Islet precursor cell (in vitro differentiated cells): ENCODE measurements at regions not wholly inside any gene's neighbourhood (a gene's known extent, or its start where the extent isn't known, plus 50 kb on each side); places are given as distances from the start of the nearest gene placed in this dataset.
"Not testable (repeated sequence)": the region's sequence is repeated elsewhere in the genome, so short reads cannot be mapped to it uniquely, and the experiment has no call there.

Source experiments
- DNase-seq: peaks from one replicate; pipeline ENCODE4 v3.0.0-alpha.2; 2018

GRCh38 chr12:54799966-54800365 lies 54.4 kb upstream of the MUCL1 start:
- not testable (repeated sequence) for DNase-seq

DNA sequence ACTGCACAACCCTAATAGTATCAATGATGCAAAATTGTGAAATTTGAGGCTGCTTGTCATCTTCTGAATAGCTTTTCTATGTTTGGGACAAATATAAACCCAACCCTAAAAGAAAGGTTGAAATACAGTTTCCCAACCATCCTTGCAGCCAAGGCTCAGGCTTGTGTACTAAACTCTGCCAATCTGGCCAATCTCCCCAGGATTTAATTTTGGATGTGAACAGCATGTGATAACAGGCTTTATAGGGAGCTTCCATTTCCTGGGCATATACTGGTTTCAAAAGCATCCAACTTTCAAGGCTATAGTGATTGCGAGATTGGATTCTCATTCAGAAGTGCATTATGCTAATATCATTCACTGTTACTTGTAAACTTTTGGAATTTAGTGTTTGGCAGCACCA lies 55.7 kb upstream of the MUCL1 start:
- no peak for DNase-seq

DNA sequence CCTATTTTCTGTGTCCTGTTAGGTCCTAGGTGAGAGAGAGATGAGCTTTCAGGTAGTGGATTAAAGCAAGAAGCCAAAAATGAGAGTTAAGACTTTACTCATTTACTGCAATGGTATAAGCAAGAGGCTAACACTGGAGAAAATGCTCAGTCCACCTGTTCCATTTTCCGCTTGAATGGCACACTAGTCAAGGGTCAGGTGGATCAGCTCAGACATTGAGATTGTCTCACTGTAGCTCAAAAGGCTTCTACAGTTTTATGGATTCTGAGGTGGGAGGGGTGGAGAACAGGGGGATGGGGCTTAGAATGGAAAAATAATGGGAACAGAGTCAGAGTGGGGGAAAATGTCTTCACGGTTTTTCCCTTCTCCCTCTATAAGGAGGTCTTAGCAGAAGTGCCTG lies 57.3 kb upstream of the MUCL1 start:
- DNase-seq, result no peak

DNA sequence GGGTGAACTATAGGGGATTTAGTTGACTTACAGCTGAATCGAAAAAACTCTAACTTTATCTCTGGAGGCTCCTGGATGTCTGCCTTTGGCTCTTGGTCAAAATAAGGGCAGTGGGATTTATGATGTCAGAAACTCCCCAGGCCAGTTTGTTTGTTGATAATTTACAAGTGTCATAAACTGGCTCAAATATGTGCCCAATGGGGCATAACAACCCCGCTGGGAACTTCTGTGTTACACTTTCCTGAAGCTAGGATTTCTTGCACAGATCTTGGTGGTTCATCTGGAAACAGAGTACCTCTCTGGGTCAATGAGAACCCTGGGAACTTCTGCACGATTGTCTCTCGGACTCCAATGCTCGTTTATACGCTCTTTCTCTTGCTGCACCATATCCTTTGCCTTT lies 58.7 kb upstream of the MUCL1 start:
- no peak for DNase-seq

- no peak for DNase-seq
Measured at GRCh38 chr12:54786081-54786480, 68.2 kb upstream of the MUCL1 start.

GRCh38 chr12:54784115-54784514 lies 70.2 kb upstream of the MUCL1 start:
- no peak for DNase-seq

GRCh38 chr12:54777031-54777430 lies 77.3 kb upstream of the MUCL1 start:
- not testable (repeated sequence) for DNase-seq

GRCh38 chr12:54773593-54773992 lies 80.7 kb upstream of the MUCL1 start:
- no peak for DNase-seq

DNA sequence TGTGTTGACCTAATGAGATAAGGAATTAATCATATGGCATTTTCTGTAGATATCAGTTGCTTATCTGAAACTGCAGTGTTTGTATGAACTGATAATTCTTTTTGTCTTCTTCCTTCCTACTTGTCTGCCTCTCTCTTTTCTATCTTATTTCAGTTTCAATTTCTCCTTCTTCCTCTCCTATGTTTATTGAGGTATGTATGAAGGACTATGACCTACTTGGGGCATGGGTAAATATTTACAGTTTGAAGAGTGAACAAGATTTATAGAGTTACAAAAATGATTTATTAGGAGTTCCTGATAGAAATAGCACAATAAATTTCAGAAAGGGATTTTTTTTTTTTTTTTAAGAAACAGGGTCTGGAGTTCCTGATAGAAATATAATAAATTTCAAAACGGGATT lies 88.7 kb upstream of the MUCL1 start:
- DNase-seq, result no peak

GRCh38 chr12:54762390-54762789 lies 91.9 kb upstream of the MUCL1 start:
- no peak for DNase-seq

DNA sequence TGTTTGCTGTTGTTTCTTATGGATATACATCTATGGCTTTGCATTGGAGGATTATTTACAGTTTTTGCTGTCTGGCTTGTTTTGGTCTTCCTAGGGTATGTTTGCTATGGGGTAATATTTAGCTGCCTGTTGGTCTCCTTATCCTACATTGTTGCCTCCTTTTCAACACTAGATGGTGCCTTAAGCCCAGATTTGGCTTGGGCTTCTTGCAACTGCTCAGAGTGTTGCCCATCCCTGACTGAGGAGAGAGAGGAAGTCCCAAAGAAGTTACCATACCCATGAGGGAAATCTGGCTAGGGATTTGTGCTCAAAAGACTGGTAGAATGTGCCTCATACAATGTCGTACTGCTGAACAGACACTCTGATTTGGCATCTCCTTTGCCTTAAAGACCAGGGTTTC lies 94.6 kb upstream of the MUCL1 start:
- DNase-seq, result peak; percentile 76

DNA sequence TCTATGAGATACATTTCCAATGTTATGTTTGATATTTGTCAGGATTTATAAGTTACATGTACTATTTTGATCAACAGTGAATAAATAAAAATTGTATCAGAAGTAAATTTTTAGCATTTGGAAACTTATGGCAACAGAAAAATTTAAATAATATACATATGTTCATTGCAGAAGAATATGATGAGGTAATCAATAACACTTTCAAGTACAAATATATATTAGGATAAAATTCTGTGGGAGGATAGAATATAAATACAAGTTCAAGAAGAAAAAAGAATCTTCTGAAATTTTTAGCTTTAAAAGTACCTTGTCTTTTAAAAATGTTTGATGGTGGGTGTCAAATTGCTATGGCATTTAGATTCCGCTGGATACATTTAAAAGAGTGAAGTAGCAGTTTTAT lies 102.8 kb upstream of the MUCL1 start:
- DNase-seq, result no peak

- no peak for DNase-seq
Measured at GRCh38 chr12:54749191-54749818, 101.1 kb upstream of the DCD start.

GRCh38 chr12:54744590-54744989 lies 96.4 kb upstream of the DCD start:
- DNase-seq, result no peak

GRCh38 chr12:54740882-54741281 lies 92.7 kb upstream of the DCD start:
- DNase-seq, result no peak

DNA sequence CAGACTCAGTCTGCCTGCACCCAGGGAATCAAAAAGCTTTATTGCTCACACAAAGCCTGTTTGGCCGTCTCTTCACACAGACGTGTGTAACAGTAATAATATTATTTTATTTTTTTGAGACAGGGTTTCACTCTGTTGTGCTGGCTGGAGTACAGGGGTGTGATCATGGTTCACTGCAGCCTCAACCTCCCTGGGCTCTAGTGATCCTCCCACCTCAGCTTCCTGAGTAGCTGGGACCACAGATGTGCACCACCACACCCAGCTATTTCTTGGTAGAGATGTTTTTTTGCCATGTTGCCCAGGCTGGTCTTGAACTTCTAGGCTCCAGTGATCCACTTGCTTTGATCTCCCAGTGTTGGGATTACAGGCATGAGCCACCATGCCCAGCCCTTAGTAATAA lies 88.4 kb upstream of the DCD start:
- DNase-seq, result no peak

GRCh38 chr12:54734196-54734950 lies 86.2 kb upstream of the DCD start:
- DNase-seq, result no peak

- DNase-seq, result no peak
Measured at GRCh38 chr12:54725233-54725843, 77.2 kb upstream of the DCD start.

- no peak for DNase-seq
Measured at GRCh38 chr12:54723379-54724256, 75.5 kb upstream of the DCD start.

DNA sequence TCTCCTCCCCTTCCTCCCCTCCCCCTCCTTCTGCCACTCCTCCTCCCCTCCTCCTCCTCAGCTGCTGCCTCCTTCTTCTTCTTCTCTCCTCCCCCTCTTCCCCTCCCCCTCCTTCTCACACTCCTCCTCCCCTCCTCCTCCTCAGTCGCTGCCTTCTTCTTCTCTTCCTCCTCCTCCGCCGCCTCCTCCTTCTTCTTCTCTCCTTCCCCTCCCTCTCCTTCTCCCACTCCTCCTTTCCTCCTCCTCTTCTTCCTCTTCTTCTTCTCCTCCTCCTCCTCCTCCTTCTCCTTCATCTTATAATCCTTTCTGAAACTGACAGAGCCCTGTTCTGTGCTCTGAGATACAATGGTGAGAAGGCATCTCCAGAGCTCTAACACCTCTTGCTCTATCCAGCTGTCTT lies 73.1 kb upstream of the DCD start:
- DNase-seq, result no peak

DNA sequence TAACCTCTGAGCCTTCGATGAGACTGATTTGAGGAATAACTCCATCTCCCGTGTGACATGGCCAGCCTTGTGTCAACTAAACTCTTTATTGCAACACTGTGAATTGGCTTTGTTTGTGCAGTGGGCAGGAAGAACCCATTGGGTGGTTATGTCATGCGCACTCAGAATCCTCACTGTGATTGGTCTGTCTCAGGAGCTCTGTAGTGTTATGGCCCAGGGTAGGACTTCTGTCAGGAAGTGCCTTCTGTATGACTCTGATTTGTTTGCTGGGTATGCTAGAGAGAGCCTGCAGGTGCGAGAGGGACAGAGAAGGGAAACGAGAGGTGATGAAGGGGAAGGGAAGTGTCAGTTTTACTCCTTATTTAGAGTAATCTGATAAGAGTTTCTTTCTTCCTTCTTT lies 71.5 kb upstream of the DCD start:
- no peak for DNase-seq

DNA sequence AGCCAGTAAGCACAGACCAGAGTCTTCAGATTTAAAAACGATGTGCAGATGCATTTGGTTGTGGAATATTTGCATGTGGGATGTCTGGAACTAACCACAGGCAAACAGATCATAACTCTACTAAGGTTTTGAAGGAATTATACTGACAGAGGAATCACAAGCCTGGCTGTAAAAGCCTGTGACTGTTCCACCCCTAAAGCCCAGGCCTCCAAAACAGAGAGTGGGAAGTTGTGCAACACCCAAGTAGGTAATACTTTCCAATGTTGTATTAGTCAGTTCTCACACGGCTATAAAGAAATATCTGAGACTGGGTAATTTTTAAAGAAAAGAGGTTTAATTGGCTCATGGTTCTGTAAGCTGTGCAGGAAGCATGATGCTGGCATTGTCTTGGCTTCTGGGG lies 68.1 kb upstream of the DCD start:
- DNase-seq, result no peak

DNA sequence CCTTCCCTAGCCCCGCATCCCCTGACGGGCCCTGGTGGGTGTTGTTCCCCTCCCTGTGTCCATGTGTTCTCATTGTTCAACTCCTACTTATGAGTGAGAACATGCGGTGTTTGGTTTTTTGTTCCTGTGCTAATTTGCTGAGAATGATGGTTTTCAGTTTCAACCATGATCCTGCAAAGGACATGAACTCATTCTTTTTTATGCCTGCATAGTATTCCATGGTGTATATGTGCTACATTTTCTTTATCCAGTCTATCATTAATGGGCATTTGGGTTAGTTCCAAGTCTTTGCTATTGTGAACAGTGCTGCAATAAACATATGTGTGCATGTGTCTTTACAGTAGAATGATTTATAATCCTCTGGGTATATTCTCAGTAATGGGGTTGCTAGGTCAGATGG lies 65.7 kb upstream of the DCD start:
- not testable (repeated sequence) for DNase-seq
